Endothelial cell of umbilical vein (primary cell): ENCODE measurements at regions not wholly inside any gene's neighbourhood (a gene's known extent, or its start where the extent isn't known, plus 50 kb on each side); places are given as distances from the start of the nearest gene placed in this dataset.

Source experiments
- BruUV-seq: library from RNA; stranded (reverse); fragments of 400-500 nt; replicated peaks from 2 replicates; lab custom pipeline; 2021; lab: Mats Ljungman, UMichigan
- CTCF ChIA-PET: fragments of 300-600, 350-600 bp; sonication (Branson Sonifier 250); formaldehyde crosslinking; loops from one replicate; lab custom pipeline; 2021; ENCODE audit warnings: antibody characterized with exemption, inconsistent platforms; lab: Charles Lee
- POLR2A ChIA-PET: fragments of 300-600, 350-600 bp; sonication (Branson Sonifier 250); formaldehyde crosslinking; loops from one replicate; lab custom pipeline; 2021; ENCODE audit warnings: antibody characterized with exemption, inconsistent platforms; lab: Charles Lee
- DNase-seq: peaks from one replicate; pipeline ENCODE4 v3.0.0-alpha.2; 2011; ENCODE audit warnings: low read depth, low spot score
- FAIRE-seq: peaks from 2 replicates; lab custom pipeline; 2011; peaks lifted over from hg19 to GRCh38; lab: Jason Lieb, UNC
- H2AFZ ChIP-seq: 2 replicates; pipeline ENCODE4 v1.6.0; 2012; ENCODE audit warnings: low read depth, low read length, control low read depth, inconsistent platforms
- H3K27ac ChIP-seq: 2 replicates; pipeline ENCODE4 v1.5.1; 2011; ENCODE audit warnings: low read depth, mild to moderate bottlenecking, control low read depth, low read length, moderate library complexity; ENCODE audit not compliant: insufficient read depth
- H3K27me3 ChIP-seq, 2 experiments: 2 replicates each; pipeline versions ENCODE4 v1.6.0 to v1.6.1; 2011; ENCODE audit warnings: low read length in 2 of 2, mixed read lengths in 1 of 2; ENCODE audit not compliant: control insufficient read depth in 2 of 2, insufficient read depth in 2 of 2
- H3K36me3 ChIP-seq, 2 experiments: 2 replicates in 1 of 2; 3 replicates in 1 of 2; pipeline ENCODE4 v1.5.1; 2011; ENCODE audit warnings: low read length in 2 of 2, mild to moderate bottlenecking in 1 of 2, moderate library complexity in 1 of 2; ENCODE audit not compliant: control insufficient read depth in 2 of 2, insufficient read depth in 2 of 2; ENCODE audit errors: extremely low read depth in 1 of 2
- H3K4me1 ChIP-seq: 3 replicates; pipeline ENCODE4 v1.5.1; 2011; ENCODE audit warnings: mild to moderate bottlenecking, low read length; ENCODE audit not compliant: control insufficient read depth, insufficient read depth; ENCODE audit errors: extremely low read depth
- H3K4me2 ChIP-seq: 2 replicates; pipeline ENCODE4 v1.6.1; 2011; ENCODE audit warnings: low read length, control low read depth, mixed read lengths; ENCODE audit not compliant: insufficient read depth
- H3K4me3 ChIP-seq, 3 experiments: fragments of 200-600 bp in 1 of 3; sonication (generic), shearing (Covaris generic) in 1 of 3; replicated peaks in 1 of 3; 2 replicates each; pipeline ENCODE4 v1.5.1; 2011 to 2016; ENCODE audit warnings: control low read depth in 3 of 3, low read length in 3 of 3, mild to moderate bottlenecking in 2 of 3, inconsistent platforms in 1 of 3, low read depth in 1 of 3, moderate library complexity in 1 of 3; ENCODE audit not compliant: insufficient read depth in 1 of 3
- H3K79me2 ChIP-seq: 2 replicates; pipeline ENCODE4 v1.6.0; 2012; ENCODE audit warnings: low read length, inconsistent platforms; ENCODE audit not compliant: control insufficient read depth, insufficient read depth
- H3K9ac ChIP-seq: replicated peaks from 2 replicates; pipeline ENCODE3; 2011; ENCODE audit warnings: low read length, control low read depth; ENCODE audit not compliant: insufficient read depth; ENCODE audit errors: extremely low read depth
- H3K9me1 ChIP-seq: replicated peaks from 3 replicates; pipeline ENCODE4 v1.6.0; 2011; ENCODE audit warnings: mild to moderate bottlenecking, low read length; ENCODE audit not compliant: control insufficient read depth, insufficient read depth; ENCODE audit errors: extremely low read depth
- H3K9me3 ChIP-seq: replicated peaks from 2 replicates; pipeline ENCODE4 v1.5.1; 2012; ENCODE audit warnings: low read length, inconsistent platforms; ENCODE audit not compliant: control insufficient read depth, insufficient read depth
- H4K20me1 ChIP-seq: replicated peaks from 2 replicates; pipeline ENCODE3; 2011; ENCODE audit warnings: mild to moderate bottlenecking, low read length; ENCODE audit not compliant: control insufficient read depth, insufficient read depth; ENCODE audit errors: extremely low read depth
- JUN ChIP-seq: IDR thresholded peaks from 2 replicates; pipeline ENCODE4 v1.6.1; 2011; ENCODE audit warnings: borderline replicate concordance, low read depth; ENCODE audit not compliant: insufficient read length, insufficient read depth
- MYC ChIP-seq: IDR thresholded peaks from one replicate; pipeline ENCODE4 v1.6.1; 2011; ENCODE audit warnings: mild to moderate bottlenecking, low read depth, low read length
- POLR2AphosphoS5 ChIP-seq: IDR thresholded peaks from 2 replicates; pipeline ENCODE4 v1.6.1; 2012; ENCODE audit warnings: low read depth, mild to moderate bottlenecking, control low read depth, low read length, moderate library complexity; ENCODE audit not compliant: insufficient read depth
- dilution Hi-C: fragments of 300-500 bp; cut with MboI; formaldehyde crosslinking; loops from one replicate; pipeline ENCODE4 v1.15.0; 2019; ENCODE audit warnings: low sequenced_read_pairs; ENCODE audit not compliant: extremely low pct_ligation_motif_present
- intact Hi-C: fragments of 100-400 bp; cut with micrococcal nuclease; formaldehyde crosslinking; loops from one replicate; pipeline ENCODE4 v1.10.0; 2022
- TF ChIP-seq, protein P1 (sequence below), 2 donors: IDR thresholded peaks; 1 replicate in 1 of 2; 2 replicates in 1 of 2; pipeline ENCODE4 v1.5.1; 2011; ENCODE audit warnings: low read length in 2 of 2, mild to moderate bottlenecking in 2 of 2, moderate library complexity in 2 of 2, control low read depth in 1 of 2, inconsistent platforms in 1 of 2, low read depth in 1 of 2; ENCODE audit not compliant: insufficient read depth in 1 of 2; ENCODE audit errors: extremely low read depth in 1 of 2

DNA sequence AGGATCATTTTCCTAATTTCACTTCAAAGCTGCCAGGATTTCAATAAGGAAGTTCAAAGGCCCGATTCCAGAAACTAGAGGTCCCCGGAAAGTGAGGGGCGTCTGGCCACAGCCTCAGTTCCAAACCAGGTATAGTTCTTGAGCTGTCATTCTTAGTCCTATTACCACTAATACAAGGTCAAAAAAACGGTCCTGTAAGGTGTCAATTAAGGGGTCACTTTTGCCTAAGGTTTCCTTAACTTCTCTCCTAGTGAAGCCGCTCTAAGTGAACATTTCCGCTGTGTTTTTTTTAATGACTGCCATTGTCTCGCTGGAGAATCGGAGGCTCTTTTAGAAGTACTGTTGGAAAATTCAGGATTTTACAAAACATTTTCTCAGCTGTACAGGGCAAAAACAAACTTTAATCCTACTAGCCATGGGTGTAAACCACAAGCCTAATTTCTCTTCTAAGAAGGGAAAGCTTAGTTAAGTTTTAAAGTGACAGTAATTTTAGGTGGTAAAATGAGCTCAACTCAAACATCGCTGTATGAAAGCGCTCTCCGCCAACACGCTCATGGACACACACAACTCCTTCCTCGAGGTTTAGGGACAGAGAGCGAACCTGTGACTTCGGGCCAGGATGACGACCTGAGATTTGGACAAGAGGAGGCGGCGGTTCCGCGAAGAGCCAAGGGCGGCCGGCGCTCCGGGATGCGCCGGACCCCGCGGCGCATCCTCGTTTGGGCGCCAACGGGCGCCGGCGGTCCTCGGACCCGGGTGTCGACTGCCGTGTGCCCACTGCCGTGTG lies 76.7 kb upstream of the IFNE start:
- peak; percentile 42 for FAIRE-seq
- Histone ChIP-seq H3K9me1 (no peaks in the 10 kb centered on the region), H3K9me3 (no peaks in the 10 kb centered on the region), H3K79me2 (peaks cover 69% of the 10 kb centered on the region), H3K36me3 (no peaks in the 10 kb centered on the region), H4K20me1 (no peaks in the 10 kb centered on the region), H3K27me3 (no peaks in the 10 kb centered on the region), H2AFZ (peak overlapping the region; percentile 81), H3K4me1 (peaks cover 31% of the 10 kb centered on the region), H3K27ac (peak overlapping the region; percentile 81), H3K4me3 (peak overlapping the region; percentile 78 to 97 (median 92)), H3K9ac (peak overlapping the region; percentile 98), H3K4me2 (peak overlapping the region; percentile 96)
- DNase-seq = peak; percentile 74
- ChIA-PET POLR2A (interaction anchor here (1.0 kb wide), 1 partner anchor 9 kb away, joined by 3 read pairs; no protein-coding TSS in a partner anchor), CTCF (interaction anchor here (0.8 to 3.5 kb wide), 15 partner anchors 9 to 323 kb away, joined by 3 to 23 read pairs (median 5); no protein-coding TSS in a partner anchor)
- intact Hi-C loops (loop anchor here (1.0 to 5.0 kb wide), 8 partner anchors 10 to 428 kb away; no protein-coding TSS in a partner anchor), dilution Hi-C loops (loop anchor here (10.0 to 25.0 kb wide), 2 partner anchors 126 to 228 kb away; no protein-coding TSS in a partner anchor)
- TF ChIP-seq POLR2AphosphoS5 (peak; percentile 5), JUN (no peak), MYC (no peak)
- TF ChIP-seq, protein P1, sequence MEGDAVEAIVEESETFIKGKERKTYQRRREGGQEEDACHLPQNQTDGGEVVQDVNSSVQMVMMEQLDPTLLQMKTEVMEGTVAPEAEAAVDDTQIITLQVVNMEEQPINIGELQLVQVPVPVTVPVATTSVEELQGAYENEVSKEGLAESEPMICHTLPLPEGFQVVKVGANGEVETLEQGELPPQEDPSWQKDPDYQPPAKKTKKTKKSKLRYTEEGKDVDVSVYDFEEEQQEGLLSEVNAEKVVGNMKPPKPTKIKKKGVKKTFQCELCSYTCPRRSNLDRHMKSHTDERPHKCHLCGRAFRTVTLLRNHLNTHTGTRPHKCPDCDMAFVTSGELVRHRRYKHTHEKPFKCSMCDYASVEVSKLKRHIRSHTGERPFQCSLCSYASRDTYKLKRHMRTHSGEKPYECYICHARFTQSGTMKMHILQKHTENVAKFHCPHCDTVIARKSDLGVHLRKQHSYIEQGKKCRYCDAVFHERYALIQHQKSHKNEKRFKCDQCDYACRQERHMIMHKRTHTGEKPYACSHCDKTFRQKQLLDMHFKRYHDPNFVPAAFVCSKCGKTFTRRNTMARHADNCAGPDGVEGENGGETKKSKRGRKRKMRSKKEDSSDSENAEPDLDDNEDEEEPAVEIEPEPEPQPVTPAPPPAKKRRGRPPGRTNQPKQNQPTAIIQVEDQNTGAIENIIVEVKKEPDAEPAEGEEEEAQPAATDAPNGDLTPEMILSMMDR (IDR thresholded peaks at IDR 0.05; ENCODE audit: extremely low read depth in 1 of 2, insufficient read depth in 1 of 2, low read depth in 1 of 2, low read length in 2 of 2) = no peak
- BruUV-seq = TSS peak; percentile 40
